ENCODE measurements at regions not wholly inside any gene's neighbourhood (a gene's known extent, or its start where the extent isn't known, plus 50 kb on each side); places are given as distances from the start of the nearest gene placed in this dataset.

DNA sequence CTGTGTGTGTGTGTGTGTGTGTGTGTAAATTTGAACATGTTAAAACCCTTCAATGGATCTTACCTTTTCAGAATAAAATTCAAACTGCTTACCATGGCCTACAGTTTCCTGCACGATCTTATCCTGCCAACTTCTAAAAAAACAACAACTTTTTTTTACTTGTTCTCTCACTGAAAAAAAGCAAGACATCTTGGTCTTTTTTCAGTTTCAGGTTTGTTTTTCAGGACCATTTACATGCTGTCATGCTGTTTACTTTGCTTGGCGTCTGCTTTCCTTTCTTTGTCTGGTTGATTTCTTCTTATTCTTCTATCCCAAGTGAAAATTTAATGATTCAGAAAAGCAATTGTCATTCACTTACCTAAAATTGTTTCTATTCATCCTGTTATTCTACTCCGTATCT, 286.3 kb upstream of the TMEFF2 start:
- ChIA-PET POLR2A (no interaction called here), SMC1A (ENCODE audit: uncharacterized antibody, unreplicated experiment) (no interaction called here), RAD21 (ENCODE audit: unreplicated experiment) (no interaction called here), CTCF (no interaction called here)
- H3K9me3 ChIP-seq (replicated peaks; ENCODE audit: control insufficient read depth, insufficient read depth, low read length), result no peaks in the 10 kb centered on the region
- in situ Hi-C loops (cut with MboI), result no loop called here
- no peaks in the 10 kb centered on the region for H3K4me1 ChIP-seq (ENCODE audit: control insufficient read depth, insufficient read depth, low read length)
- H4K20me1 ChIP-seq (ENCODE audit: control insufficient read depth, insufficient read depth), result no peaks in the 10 kb centered on the region
- no peak overlapping the region for H2AFZ ChIP-seq (ENCODE audit: control insufficient read depth, low read depth, low read length)
- DNase-seq (ENCODE audit: low read depth, low spot score) (no peak), ATAC-seq (no peak), FAIRE-seq (no peak)
- H3K27ac ChIP-seq (ENCODE audit: control insufficient read depth, insufficient read depth), result no peak overlapping the region
- intact Hi-C loops (cut with micrococcal nuclease; ENCODE audit: unreplicated experiment), result no loop called here
- TF ChIP-seq, protein P1, sequence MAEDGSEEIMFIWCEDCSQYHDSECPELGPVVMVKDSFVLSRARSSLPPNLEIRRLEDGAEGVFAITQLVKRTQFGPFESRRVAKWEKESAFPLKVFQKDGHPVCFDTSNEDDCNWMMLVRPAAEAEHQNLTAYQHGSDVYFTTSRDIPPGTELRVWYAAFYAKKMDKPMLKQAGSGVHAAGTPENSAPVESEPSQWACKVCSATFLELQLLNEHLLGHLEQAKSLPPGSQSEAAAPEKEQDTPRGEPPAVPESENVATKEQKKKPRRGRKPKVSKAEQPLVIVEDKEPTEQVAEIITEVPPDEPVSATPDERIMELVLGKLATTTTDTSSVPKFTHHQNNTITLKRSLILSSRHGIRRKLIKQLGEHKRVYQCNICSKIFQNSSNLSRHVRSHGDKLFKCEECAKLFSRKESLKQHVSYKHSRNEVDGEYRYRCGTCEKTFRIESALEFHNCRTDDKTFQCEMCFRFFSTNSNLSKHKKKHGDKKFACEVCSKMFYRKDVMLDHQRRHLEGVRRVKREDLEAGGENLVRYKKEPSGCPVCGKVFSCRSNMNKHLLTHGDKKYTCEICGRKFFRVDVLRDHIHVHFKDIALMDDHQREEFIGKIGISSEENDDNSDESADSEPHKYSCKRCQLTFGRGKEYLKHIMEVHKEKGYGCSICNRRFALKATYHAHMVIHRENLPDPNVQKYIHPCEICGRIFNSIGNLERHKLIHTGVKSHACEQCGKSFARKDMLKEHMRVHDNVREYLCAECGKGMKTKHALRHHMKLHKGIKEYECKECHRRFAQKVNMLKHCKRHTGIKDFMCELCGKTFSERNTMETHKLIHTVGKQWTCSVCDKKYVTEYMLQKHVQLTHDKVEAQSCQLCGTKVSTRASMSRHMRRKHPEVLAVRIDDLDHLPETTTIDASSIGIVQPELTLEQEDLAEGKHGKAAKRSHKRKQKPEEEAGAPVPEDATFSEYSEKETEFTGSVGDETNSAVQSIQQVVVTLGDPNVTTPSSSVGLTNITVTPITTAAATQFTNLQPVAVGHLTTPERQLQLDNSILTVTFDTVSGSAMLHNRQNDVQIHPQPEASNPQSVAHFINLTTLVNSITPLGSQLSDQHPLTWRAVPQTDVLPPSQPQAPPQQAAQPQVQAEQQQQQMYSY (CRISPR knock-in tag; IDR thresholded peaks at IDR 0.05), result no peak
- TF ChIP-seq NFIC (IDR thresholded peaks at IDR 0.05; ENCODE audit: low read depth, low read length) (no peak), CREB1 (IDR thresholded peaks at IDR 0.05; ENCODE audit: low read depth) (no peak), MTA2 (IDR thresholded peaks at IDR 0.05; ENCODE audit: low read depth) (no peak), CBX3 (IDR thresholded peaks at IDR 0.05; ENCODE audit: borderline replicate concordance, low read depth) (no peak), ZSCAN29 (IDR thresholded peaks at IDR 0.05) (no peak), SRF (IDR thresholded peaks at IDR 0.05; ENCODE audit: low read depth in 2 of 2, low read length in 2 of 2) (no peak), NR2C2 (IDR thresholded peaks at IDR 0.05; ENCODE audit: borderline replicate concordance, control insufficient read depth, insufficient read length, low read depth) (no peak), DPF2 (IDR thresholded peaks at IDR 0.05) (no peak), NR2C1 (IDR thresholded peaks at IDR 0.05) (no peak), RFX5 (IDR thresholded peaks at IDR 0.05; ENCODE audit: low read depth, low read length) (no peak)
- H3K36me3 ChIP-seq (ENCODE audit: control insufficient read depth in 2 of 2, insufficient read depth in 2 of 2, low read length in 1 of 2), result no peaks in the 10 kb centered on the region
- no TSS peak for BruUV-seq (replicated peaks)
- H3K79me2 ChIP-seq (ENCODE audit: control insufficient read depth, insufficient read depth, low read length), result no peaks in the 10 kb centered on the region
- 41% methylated on average over 3 of the region's 3 CpGs for WGBS (ENCODE audit: insufficient coverage, insufficient replicate concordance, low lambda C conversion rate, missing lambda C conversion rate)
- no peak overlapping the region for H3K4me3 ChIP-seq
- no peak overlapping the region for H3K9ac ChIP-seq (ENCODE audit: control insufficient read depth, insufficient read depth, low read length)
- no peaks in the 10 kb centered on the region for H3K27me3 ChIP-seq (replicated peaks in 1 of 2; ENCODE audit: control insufficient read depth in 2 of 2, insufficient read depth in 2 of 2, low read length in 1 of 2)
- H3K4me2 ChIP-seq (ENCODE audit: control insufficient read depth, insufficient read depth), result no peak overlapping the region

All from GM12878 (cell line).